Prostate gland (tissue), 2 donors: ENCODE measurements at regions not wholly inside any gene's neighbourhood (a gene's known extent, or its start where the extent isn't known, plus 50 kb on each side); places are given as distances from the start of the nearest gene placed in this dataset.

ENCODE experiments used
- DNase-seq: peaks from one replicate; pipeline ENCODE4 v3.0.0-alpha.2; 2019; ENCODE audit warnings: low spot score
- H3K27ac ChIP-seq, 2 donors: fragments of 200-600 bp; sonication (generic); 2 replicates each; pipeline ENCODE4 v1.5.1; 2017 to 2019
- H3K27me3 ChIP-seq: fragments of 200-600 bp; sonication (generic); replicated peaks from 2 replicates; pipeline ENCODE4 v1.5.1; 2019; ENCODE audit not compliant: insufficient read depth
- H3K36me3 ChIP-seq, 2 donors: fragments of 200-600 bp; sonication (generic); 1 replicate in 1 of 2; 2 replicates in 1 of 2; pipeline versions ENCODE4 v1.5.1 to v1.8.1; 2017 to 2019
- H3K4me1 ChIP-seq: fragments of 200-600 bp; sonication (generic); replicated peaks from 2 replicates; pipeline ENCODE4 v1.5.1; 2019
- H3K4me3 ChIP-seq, 2 donors: fragments of 200-600 bp; sonication (generic); 2 replicates each; pipeline ENCODE4 v1.5.1; 2017 to 2019
- H3K9me3 ChIP-seq: fragments of 200-600 bp; sonication (generic); 2 replicates; pipeline ENCODE4 v1.5.1; 2017
- POLR2A ChIP-seq: fragments of 450-650 bp; IDR thresholded peaks from one replicate; pipeline ENCODE4 v1.6.1; 2016; ENCODE audit warnings: antibody characterized with exemption, mild to moderate bottlenecking
- POLR2AphosphoS5 ChIP-seq: sonication (generic); formaldehyde crosslinking; IDR thresholded peaks from one replicate; pipeline ENCODE4 v1.6.1; 2017; ENCODE audit warnings: antibody characterized with exemption
- WGBS: methylation state at CpG from one replicate; pipeline ENCODE4 v1.1.5; 2018; 5-methylcytosine and 5-hydroxymethylcytosine counted together
- intact Hi-C: fragments of 100-400 bp; cut with DNase I; formaldehyde crosslinking; loops from one replicate; pipeline ENCODE4 v1.14.2; 2022
- TF ChIP-seq, protein P1 (sequence below), 4 experiments: fragments of 200-600 bp in 2 of 4; fragments of 450-650 bp in 2 of 4; sonication (generic) in 2 of 4; IDR thresholded peaks; 1 replicate in 3 of 4; 2 replicates in 1 of 4; pipeline ENCODE4 v1.5.1; 2016 to 2019; ENCODE audit warnings: antibody characterized with exemption in 4 of 4, mild to moderate bottlenecking in 2 of 4, moderate library complexity in 2 of 4

DNA sequence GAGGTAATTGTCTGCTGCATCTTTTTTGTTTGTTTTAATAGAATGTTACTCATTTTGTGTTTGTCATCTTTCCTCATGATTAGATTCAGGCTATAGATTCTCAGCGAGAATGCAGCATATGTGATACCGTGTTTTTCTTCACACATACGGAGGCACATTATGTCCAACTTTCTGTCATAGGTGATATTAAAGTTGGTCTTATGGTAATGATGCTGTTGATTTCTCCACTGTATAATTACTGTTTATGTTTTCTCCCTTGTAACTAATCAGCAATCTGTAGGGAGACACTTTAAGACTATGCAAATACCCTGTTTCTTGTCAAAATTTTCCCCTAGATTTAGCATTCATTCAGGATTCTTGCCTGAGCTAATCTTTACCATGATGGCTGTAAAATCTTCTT is 87.6 kb downstream of the CLDN1 start:
- intact Hi-C loops = no loop called here
- DNase-seq = no peak
- WGBS = 94% methylated on average over 3 of the region's 3 CpGs
- no peak overlapping the region for H3K27ac ChIP-seq
- no peaks in the 10 kb centered on the region for H3K9me3 ChIP-seq
- no peak for TF ChIP-seq POLR2AphosphoS5
- TF ChIP-seq, protein P1, sequence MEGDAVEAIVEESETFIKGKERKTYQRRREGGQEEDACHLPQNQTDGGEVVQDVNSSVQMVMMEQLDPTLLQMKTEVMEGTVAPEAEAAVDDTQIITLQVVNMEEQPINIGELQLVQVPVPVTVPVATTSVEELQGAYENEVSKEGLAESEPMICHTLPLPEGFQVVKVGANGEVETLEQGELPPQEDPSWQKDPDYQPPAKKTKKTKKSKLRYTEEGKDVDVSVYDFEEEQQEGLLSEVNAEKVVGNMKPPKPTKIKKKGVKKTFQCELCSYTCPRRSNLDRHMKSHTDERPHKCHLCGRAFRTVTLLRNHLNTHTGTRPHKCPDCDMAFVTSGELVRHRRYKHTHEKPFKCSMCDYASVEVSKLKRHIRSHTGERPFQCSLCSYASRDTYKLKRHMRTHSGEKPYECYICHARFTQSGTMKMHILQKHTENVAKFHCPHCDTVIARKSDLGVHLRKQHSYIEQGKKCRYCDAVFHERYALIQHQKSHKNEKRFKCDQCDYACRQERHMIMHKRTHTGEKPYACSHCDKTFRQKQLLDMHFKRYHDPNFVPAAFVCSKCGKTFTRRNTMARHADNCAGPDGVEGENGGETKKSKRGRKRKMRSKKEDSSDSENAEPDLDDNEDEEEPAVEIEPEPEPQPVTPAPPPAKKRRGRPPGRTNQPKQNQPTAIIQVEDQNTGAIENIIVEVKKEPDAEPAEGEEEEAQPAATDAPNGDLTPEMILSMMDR (IDR thresholded peaks at IDR 0.05) = no peak
- no peak for TF ChIP-seq POLR2A
- H3K4me3 ChIP-seq = no peak overlapping the region
- H3K36me3 ChIP-seq = no peaks in the 10 kb centered on the region
- no peaks in the 10 kb centered on the region for H3K4me1 ChIP-seq
- no peaks in the 10 kb centered on the region for H3K27me3 ChIP-seq

DNA sequence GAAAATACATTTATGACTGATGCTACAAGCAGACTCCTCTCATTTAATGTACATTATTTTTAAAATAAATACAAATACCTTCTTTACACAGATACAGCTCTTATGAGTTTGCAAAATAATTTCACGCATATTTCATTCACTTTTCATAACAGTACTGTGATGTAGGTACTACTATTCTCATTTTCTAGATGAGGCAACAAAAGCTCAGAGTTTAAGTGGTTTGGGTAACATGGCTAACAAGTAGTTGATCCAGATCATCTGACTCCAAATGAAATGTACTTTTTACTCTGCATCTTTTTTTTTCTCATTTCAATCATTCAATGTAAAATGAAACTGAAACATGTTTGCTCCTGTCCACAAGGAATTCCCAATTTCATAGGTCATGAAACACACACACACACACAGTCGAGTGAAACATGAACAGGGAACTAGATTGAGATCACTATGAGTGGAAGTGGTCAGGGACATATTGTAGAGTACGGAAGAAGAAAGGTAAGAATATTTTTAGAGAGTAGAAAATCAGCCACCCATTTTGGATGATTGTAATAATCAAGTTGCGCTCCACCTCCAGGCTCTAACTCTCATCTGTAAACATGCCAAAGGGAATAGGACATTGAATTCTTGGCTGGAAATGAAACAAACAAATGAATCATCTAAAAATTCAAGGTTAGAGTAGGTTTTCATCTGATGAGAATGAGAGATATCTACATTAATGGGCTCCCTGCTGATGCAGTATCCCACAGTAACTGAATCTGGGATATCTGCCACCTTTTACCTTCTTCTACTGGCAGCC is 92.4 kb downstream of the CLDN1 start:
- Histone ChIP-seq H3K36me3 (no peaks in the 10 kb centered on the region), H3K9me3 (no peaks in the 10 kb centered on the region), H3K27me3 (no peaks in the 10 kb centered on the region), H3K4me1 (no peaks in the 10 kb centered on the region), H3K4me3 (no peak overlapping the region), H3K27ac (peak overlapping the region; percentile 32 to 47)
- DNase-seq = peak; percentile 9
- no peak for TF ChIP-seq POLR2A
- TF ChIP-seq POLR2AphosphoS5 = peak; percentile 63
- TF ChIP-seq, protein P1 (IDR thresholded peaks at IDR 0.05) = no peak
- intact Hi-C loops = loop anchor here (10.0 kb wide), 1 partner anchor 195 kb away; no protein-coding TSS in a partner anchor
- WGBS = 44% methylated on average over 4 of the region's 4 CpGs

DNA sequence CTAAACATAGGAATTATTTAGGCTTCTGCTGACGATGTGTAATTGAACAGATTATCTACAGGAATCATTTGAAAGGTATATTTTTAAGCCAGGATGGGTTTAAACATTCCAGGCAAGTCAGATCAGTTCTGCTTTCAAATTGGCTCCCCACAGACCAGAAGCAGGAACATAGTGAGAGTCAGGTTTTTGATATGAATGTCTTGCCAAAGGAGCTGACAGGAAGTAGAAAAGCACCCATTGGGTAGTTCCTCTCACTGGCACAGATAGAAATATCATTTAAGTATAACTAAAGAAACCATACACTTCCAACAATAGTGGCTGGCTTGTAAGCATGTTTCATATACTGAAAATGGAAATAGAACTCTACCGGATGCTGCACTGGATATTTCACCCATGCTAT is 95.2 kb downstream of the CLDN1 start:
- TF ChIP-seq POLR2AphosphoS5 (no peak), POLR2A (no peak)
- TF ChIP-seq, protein P1 (IDR thresholded peaks at IDR 0.05) = no peak
- no peaks in the 10 kb centered on the region for H3K36me3 ChIP-seq
- intact Hi-C loops = loop anchor here (10.0 kb wide), 1 partner anchor 198 kb away; no protein-coding TSS in a partner anchor
- H3K27me3 ChIP-seq = no peaks in the 10 kb centered on the region
- no peak overlapping the region for H3K27ac ChIP-seq
- WGBS = 80% methylated on average over 2 of the region's 2 CpGs
- no peak for DNase-seq
- H3K4me3 ChIP-seq = no peak overlapping the region
- H3K9me3 ChIP-seq = no peaks in the 10 kb centered on the region
- no peaks in the 10 kb centered on the region for H3K4me1 ChIP-seq

DNA sequence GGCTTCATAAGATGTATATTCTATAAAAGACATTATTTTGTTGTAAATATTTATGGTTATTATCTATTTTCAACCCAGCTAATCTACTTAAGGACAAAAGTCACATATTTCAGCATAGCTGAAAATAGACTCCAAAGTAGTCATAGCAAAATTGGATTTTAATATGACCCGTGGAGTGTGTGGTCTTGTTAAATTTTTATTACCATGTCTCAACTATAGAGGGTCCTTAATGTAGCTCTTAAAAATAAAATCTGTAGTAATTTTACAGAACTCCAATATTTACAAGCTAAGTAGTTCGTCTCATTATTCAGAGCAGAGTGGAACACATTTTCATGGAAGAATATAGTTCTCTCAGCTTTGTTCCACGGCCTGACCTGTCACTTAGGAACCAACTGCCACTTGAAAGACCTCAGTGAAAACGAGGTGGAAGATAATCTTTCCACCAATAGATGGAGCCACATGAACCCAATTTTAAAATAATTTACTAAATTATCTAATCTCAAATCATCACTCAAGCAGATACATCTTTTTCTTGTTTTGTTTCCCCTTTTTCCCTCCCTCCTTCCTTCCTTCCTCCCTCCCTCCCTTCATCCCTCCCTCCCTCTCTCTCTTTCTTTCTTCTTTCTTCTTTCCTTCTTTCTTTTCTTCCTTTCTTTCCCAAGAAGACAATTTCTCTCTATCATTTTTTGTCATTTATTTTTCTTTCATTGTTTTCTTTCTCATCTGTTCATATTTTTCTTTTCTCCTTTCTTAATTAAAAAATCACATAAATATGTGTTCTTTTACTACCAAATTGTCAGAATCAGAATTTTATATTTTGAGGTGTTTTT is 97.2 kb downstream of the CLDN1 start:
- WGBS = 4% methylated on average over 4 of the region's 4 CpGs
- intact Hi-C loops = loop anchor here (10.0 kb wide), 1 partner anchor 200 kb away; no protein-coding TSS in a partner anchor
- Histone ChIP-seq H3K9me3 (no peaks in the 10 kb centered on the region), H3K36me3 (no peaks in the 10 kb centered on the region), H3K27ac (no peak overlapping the region), H3K4me1 (no peaks in the 10 kb centered on the region), H3K4me3 (no peak overlapping the region), H3K27me3 (no peaks in the 10 kb centered on the region)
- TF ChIP-seq POLR2AphosphoS5 = no peak
- TF ChIP-seq, protein P1 (IDR thresholded peaks at IDR 0.05) = peak in 3 of 4 experiments; percentile 34 to 51 (median 45)
- TF ChIP-seq POLR2A = no peak
- DNase-seq = peak; percentile 25
